NT2/D1 (cell line): ENCODE measurements at regions not wholly inside any gene's neighbourhood (a gene's known extent, or its start where the extent isn't known, plus 50 kb on each side); places are given as distances from the start of the nearest gene placed in this dataset.

Experiments
- SUZ12 ChIP-seq: IDR thresholded peaks from 2 replicates; pipeline ENCODE4 v1.6.1; 2011; ENCODE audit not compliant: insufficient read length, insufficient read depth; ENCODE audit errors: extremely low read depth
- YY1 ChIP-seq: IDR thresholded peaks from 2 replicates; pipeline ENCODE4 v1.6.1; 2011; ENCODE audit not compliant: insufficient read length, insufficient read depth
- ZNF274 ChIP-seq: IDR thresholded peaks from 2 replicates; pipeline ENCODE4 v1.6.1; 2011; ENCODE audit warnings: mild to moderate bottlenecking, low read depth, low read length

DNA sequence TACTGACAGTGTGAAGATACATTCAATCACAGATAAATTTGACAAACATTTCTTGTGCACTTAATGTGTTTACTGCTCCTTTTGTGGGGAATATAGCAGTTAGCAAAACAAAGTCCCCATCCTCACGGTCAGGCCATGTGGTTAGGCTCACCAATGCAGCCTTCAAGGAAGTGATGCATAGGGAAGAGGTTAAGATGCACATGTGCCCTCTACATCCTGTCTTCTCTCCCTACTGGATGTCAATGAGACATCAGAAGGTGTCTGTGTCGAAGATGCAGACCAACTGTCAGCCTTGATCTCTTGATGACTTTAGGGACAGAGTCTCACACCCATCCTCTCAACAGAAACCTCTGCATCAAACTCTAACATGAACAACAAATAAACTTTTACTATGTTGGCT lies 78.7 kb downstream of the FH start:
- TF ChIP-seq ZNF274, result no peak
- no peak for TF ChIP-seq YY1
- TF ChIP-seq SUZ12, result no peak
